ENCODE measurements at regions not wholly inside any gene's neighbourhood (a gene's known extent, or its start where the extent isn't known, plus 50 kb on each side); places are given as distances from the start of the nearest gene placed in this dataset.

DNA sequence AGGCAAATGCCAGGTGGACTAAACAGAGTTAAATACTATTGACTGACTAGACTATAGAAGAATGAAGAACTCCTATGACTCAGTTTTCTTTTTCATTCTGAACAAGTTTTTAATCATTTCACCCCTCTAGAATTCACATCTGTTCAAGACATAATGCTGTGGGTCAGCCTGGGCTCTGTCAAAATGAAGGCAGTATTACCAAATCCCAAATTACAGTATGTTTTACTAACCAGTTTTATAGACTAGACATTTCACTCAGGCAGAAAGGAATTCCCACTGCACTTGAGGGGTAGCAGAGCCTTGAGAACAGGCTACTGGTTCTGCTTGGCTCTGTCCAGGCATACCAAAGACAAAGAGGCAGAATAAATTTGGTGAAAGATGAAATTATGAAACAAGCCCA, 511.7 kb downstream of the EPHA4 start:
- TF ChIP-seq POLR2A (IDR thresholded peaks at IDR 0.05): no peak
- TF ChIP-seq, protein P1, sequence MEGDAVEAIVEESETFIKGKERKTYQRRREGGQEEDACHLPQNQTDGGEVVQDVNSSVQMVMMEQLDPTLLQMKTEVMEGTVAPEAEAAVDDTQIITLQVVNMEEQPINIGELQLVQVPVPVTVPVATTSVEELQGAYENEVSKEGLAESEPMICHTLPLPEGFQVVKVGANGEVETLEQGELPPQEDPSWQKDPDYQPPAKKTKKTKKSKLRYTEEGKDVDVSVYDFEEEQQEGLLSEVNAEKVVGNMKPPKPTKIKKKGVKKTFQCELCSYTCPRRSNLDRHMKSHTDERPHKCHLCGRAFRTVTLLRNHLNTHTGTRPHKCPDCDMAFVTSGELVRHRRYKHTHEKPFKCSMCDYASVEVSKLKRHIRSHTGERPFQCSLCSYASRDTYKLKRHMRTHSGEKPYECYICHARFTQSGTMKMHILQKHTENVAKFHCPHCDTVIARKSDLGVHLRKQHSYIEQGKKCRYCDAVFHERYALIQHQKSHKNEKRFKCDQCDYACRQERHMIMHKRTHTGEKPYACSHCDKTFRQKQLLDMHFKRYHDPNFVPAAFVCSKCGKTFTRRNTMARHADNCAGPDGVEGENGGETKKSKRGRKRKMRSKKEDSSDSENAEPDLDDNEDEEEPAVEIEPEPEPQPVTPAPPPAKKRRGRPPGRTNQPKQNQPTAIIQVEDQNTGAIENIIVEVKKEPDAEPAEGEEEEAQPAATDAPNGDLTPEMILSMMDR (IDR thresholded peaks at IDR 0.05 in 4 of 5, conservative IDR thresholded peaks at IDR 0.05 in 1 of 5): no peak

All from gastrocnemius medialis (tissue), 4 donors.